NCI-H2107 (cell line): ENCODE measurements at regions not wholly inside any gene's neighbourhood (a gene's known extent, or its start where the extent isn't known, plus 50 kb on each side); places are given as distances from the start of the nearest gene placed in this dataset.
"Not testable (repeated sequence)": the region's sequence is repeated elsewhere in the genome, so short reads cannot be mapped to it uniquely, and the experiment has no call there.

Experiments used
- DNase-seq: peaks from one replicate; lab custom pipeline; 2025; lab: John Stamatoyannopoulos, UW

DNA sequence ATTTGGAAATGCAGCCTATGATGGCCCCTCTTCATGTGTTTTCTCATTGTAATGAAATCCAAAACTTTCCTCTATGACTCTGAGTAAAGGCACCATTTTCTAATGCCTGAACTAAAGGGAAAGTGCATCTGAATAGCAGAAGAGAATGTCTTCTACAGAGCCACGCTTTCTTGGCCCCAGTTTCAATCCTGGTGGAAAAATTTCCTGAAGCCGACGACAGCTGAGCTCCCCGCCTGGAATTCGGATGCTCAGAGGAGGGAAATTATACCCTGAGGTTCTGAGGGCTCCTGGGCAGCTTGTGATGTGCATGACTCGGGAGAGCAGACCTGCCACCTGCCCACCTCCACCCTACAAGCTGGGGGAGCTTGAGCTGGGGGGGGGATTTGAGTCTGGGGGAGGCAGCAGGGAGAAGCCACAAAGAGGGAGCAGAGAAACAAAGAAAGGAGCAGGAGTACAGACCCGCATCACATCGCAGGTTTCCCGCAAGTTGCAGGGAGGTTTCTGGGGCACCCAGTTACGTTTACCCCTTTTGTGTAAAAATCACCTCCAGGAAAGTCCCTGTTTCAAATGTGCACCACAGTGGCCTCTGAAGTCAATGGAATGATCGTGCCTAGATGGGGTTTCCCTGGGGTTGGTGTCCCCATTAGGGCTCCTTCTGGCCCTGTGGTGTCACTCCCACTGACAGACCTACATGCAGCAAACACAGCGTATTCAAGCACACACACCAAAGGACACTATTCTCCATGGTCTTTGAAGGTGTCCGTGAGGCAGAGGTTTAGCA is 145.6 kb upstream of the RBPJ start:
- DNase-seq, result no peak

DNA sequence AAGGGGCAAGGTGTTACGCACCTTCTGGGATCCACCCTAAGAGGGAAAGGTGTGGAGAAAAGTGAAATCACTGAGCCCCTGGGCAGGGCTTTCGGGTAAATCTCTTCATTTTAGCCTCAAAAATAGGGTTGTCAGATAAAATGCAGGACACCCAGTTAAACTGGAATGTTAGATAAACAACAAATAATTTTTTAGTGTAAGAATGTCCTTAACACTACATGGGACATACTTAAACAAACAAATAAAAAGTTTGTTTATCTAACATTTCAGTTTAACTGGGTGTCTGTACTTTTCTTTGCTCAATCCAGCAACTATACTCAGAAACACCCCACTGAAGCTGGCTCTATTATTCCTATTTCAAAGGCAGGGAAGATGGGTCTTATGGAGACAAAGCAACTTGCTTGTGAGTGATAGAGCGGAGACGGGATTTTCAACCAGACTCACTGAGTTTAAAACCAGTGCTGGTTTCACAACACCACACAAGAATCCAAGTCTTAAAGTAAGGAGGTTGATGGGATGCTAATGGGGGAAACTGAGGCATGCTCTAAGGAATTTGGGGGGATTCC is 144.8 kb upstream of the RBPJ start:
- no peak for DNase-seq

DNA sequence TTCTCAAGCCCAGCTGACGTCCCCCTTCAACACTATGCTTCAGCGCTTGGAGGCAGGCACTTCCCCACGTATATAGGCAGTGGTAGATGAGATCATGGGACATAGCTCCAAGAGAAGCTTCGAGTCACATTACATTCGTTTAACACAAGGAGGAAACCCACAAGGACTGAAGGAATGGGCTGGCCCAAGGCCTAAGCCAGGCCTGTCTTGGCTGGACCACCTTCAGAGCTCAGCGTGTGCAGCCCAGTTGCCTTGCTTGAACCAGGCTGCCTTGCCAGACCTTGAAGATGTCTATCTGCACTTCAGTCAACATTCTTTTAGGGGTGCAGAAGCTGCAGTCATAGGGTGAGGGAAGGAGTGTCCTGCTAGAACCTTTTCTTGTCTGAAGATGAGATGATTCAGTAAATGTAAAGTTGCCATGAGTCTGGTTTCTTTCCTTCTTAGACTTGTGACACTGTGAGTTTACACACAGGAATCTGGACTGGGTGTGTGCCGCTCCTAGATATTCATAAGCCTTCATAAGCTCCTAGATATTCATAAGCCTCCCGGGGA is 144.1 kb upstream of the RBPJ start:
- DNase-seq, result no peak

DNA sequence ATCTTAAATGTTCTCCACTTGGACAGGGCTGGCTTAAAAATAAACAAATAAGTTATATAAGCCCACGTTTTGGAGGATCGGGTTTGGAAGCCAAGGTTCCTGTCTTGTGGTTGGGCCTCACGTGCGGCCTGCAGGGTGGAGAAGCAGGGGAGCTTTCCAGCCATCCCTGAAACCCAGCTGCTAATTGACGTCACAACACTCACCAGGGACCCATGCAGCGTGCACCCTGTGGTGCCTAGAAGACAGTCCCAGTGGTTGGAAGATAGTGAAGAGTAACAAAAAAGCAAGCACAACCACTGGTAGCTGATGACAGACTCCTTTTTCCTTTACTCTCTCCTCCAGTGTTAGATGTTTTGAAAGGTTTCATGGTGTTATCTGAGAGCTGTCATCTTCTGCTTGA is 142.0 kb upstream of the RBPJ start:
- no peak for DNase-seq

DNA sequence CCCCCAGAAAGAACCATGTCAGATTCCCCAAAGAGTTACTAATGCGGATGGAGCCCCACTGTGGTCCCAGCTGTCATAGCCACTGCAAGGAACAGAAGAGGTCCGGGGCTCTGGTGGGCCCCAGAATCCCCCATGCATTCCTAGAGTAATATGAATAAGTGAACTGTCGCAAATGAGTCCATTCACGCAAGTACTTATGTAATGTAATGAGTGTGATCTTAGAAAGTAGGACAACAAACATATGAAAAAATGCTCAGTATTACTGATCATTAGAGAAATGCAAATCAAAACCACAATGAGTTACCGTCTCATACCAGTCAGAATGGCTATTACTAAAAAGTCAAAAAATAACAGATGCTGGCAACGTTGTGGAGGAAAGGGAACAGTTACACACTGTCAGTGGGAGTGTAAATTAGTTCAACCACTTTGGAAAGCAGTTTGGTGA is 141.5 kb upstream of the RBPJ start:
- no peak for DNase-seq

DNA sequence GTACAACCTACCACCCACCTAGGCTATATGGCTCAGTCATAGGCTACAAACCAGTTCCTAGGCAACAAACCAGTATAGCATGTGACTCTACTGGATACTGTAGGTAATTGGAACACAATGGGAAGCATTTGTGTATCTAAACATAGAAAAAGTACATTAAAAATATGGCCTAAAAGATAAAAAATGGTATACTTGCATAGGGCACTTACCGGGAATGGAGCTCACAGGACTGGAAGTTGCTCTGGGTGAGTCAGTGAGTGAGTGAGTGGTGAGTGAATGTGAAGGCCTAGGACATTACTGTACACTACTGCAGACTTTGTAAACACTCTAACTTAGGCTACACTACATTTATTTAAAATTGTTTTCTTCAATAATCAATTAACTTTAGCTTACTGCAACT is 139.2 kb upstream of the RBPJ start:
- no peak for DNase-seq

DNA sequence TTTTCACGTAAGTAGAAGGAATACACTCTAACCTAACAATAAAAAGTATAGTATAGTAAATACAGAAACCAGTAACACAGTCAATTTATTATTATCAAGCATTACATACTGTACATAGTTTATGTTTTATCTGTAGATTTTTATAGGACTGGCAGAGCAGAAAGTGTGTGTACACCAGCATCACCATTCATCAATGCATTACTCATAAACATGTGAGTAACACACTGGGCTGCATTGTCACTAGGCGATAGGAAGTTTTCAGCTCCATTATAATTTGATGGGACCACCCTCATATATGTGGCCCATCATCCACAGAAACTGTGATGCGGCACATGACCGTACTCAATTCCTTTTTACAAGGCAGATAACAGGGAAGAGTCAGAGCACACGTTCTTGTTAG is 137.8 kb upstream of the RBPJ start:
- no peak for DNase-seq

DNA sequence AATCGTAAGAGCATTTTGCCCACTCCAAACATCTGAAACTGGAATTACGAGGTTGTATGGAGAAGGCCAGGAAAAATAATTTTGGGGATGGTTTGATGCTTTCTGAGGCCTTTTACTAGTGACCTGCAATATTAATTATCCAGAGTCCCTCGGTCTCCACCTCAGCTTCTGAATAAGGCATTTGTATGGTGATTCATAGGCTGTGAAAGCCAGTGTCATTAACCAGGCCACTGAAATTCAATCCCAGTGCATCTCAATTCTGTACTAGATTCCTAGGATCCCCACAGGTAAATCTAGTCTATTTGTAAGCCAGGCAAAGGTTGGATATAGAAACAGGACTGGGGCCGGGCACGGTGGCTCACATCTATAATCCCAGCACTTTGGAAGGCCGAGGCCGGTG is 135.4 kb upstream of the RBPJ start:
- DNase-seq, result no peak

DNA sequence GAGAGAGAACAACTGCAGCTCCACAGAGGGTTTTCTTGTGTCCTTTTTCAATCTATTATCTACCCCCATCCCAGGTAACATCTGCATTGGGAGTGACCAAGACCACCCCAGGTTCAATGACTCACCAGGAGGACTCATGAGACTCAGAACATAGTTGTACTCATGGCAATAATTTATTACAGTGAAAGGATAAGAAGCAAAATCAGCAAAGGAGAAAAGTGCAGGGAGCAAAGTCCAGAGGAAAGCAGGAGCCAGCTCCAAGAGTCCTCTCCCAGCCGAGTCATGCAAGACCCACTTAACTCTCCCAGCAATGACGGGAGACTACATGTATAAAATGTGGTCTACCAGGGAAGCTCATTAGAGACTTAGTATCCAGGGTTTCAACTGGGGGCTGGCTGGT is 129.5 kb upstream of the RBPJ start:
- no peak for DNase-seq

DNA sequence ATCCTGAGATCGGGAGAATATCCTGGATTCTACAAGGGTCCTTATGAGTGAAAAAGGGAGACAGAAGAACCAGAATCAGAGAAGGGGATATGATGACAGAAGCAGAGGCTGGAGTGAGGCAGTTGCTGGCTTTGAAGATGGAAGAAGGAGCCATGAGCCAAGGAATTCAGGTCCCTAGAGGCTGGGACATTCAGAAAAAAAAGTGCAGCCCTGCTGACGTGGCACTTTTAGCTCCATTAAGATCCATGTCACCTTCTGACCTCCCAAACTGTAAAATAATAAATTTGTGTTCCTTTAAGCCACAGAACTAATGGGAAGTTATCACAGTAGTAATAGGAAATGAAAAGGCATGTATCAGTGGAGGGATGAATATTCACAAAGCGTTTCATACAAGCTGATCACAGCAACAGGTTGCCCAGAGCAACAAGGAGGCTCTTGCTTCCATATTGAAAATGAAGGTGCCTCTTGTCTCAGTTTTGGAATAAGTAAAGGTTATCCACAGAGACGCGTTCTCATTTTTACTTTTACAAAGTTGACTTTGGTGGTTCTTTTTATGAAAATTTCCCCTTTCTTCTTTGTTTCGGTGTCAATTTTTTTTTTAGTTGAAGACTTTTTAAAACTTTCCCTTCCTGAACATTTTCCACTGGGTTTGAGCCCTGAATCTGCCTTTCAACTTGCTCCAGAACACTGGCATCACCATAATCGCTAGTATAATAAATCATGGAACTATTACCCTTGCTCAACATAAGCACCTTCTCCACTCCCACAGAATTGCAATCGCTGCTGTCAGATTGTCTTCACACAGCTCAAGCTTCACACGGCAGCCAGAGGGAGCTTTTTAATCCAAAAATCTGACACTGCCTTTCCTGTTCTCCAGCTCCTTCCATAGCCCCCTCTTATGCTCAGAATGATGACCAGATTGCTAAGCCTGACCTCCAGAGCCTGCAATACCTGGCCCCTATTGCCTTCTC is 127.6 kb upstream of the RBPJ start:
- DNase-seq, result no peak

DNA sequence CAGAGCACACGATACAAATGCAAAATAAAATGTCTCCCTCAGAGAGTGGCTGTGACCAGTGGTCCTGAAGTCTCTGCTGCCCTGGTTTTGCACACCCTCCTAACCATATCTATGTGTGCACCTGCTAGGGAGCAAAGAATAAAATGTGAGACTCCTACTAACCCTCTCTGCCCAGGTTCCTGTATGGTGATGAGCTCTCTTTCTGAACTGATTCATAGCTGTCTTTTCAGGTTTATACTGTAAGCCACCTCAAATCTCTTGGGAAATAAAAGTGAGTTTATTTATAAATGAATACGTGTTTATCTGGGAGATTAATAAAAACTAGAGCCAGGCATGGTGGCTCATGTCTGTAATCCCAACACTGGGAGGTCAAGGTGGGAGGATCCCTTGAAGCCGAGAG is 126.0 kb upstream of the RBPJ start:
- no peak for DNase-seq

DNA sequence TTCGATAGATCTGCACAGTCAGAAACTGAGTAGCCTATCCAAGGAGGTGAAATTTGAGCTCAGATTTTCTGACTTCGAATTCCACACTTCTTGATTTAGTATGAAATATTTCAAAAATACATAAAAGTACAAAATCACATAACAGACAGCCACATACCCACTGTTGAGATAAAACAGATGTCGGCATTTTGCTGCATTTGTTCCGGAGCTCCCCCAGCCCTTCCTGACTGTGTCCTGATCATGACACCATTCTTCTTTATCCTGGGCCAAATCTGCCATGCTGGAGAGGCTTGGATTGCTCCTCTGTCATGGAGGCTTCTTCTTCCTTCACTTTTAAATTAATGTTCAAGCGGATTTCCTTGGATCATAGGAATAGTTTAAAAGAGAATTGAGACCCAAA is 124.2 kb upstream of the RBPJ start:
- DNase-seq, result no peak

DNA sequence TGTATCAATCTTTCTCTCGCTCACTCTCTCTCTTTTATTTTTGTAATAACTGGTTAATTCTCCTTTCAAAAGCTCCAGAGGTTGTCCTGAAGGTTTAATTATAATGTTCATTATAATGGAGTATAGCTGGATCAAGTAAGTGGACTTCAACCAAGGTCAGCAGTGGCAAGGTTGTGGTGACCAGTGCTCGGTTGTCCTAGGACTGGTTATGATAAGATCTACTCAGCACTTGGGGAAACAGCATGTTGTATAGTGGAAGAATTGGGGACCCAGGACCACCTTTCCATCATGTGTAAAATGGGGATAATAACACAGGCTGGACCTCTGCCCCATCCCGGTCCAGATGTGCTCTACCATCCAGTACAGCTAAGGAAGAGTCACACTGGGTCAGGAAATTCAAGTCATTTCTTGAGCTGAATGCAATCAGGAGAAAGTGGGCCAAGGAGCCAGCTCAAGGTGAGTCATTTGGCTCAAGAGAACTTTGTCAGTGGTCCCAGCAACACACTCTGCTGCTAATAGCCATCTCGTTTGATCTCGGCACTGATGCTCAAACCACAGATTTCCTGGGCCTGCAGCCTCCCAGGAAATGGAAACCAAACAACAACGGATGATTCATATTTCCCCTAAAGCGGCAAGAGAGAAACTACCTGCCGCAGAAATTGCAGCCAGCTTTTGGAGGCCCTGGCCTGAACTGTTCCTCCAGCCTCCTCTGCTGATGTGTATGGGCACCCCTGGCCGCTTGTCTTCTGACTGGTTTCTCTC is 123.6 kb upstream of the RBPJ start:
- DNase-seq, result no peak

DNA sequence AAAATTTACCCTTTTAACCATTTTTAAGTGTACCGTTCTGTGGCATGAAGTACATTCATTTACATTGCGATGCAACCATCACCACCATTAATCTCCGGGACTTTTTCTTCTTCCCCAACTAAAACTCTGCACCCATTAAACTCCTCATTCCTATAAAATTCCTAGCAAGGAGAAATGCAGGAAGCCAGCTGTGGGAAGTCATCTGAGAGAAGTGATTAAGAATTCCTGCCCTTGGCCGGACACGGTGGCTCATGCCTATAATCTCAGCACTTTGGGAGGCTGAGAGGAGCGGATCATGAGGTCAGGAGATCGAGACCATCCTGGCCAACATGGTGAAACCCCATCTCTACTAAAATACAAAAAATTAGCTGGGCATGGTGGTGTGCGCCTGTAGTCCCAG is 121.9 kb upstream of the RBPJ start:
- DNase-seq, result not testable (repeated sequence)

DNA sequence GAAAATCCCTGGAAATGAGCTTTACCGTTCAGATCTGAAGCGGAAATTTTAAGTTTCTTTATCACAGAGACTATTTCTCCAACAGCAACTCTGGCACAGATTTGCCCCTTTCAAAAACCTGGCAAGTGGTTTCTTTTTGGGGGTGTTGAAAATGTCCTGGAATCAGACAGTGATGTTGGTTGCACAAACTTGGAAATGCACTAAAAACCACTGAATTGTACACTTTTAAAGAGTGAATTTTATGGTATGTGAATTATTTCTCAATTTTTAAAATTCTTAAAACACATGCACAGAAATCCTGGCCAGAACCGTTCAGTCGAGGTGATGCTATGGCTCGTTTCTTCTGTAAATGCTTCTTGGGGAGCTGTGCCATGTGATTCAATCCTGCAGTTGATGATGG is 121.2 kb upstream of the RBPJ start:
- DNase-seq, result no peak

DNA sequence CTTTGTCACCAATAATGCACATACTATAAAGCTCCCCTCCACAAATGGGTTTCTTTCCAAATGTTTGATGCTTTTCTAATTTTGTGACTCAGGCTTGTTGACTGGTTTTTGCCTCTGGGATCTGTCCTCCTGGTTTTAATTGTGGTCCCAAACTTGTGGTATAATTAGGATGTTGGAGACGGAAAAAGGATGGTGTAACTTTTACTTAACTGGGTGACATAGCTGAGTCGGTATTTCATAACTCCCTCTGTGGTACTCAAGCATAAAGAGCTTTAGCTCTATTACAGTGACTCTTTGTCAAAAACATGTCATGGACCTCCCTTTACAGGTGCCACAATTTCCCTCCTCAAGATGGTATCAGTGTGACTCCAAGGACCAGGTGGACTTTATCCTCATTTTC is 119.7 kb upstream of the RBPJ start:
- DNase-seq, result no peak

DNA sequence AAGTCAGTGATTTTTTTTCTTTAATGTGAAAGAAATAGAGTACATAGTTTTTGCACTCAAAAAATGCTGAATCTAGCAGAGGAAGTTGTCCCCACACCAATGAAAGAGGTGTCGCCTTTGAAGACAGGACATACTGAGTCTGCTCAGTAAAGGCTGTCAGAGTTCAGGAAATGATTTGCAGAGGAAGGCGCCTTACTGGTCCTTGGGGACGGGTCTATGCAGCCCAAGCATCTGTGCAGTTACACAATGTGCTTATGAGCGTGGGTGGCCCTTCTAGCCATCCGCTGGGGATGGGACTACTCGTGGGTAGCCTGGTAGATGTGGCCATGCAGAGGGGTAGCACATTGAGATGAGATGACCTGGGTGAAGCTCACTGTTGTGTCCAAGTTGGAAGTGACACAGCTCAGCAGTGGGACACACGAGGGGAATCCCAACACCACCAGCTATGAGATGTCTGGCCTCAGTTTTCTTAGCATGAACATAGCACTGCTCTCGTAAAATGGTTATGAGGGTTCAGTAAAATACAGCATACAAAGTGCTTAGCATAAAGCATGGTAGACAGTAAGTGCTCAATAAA is 116.5 kb upstream of the RBPJ start:
- DNase-seq, result no peak

DNA sequence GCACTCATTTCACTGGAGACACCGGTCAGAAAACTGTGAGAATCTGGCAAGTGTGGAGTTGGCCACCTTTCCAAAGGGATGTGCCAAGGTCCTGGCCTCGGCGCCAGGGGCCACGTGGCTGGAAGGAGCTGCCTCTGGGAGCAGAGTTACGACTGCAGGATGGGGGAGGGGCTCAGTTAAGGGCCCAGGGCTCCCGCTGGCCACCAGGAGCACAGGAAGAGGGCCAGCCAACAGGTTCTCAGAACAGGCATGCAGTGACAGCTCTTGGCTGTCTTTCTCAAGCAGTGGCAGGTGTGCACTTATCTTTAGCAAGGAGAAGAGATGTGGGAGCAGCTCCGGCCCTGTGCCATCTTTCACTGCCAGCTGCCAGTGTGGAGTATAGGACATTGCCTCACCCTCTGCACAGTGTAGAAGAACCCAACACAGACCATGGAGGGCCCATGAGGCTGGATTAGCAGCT is 115.9 kb upstream of the RBPJ start:
- no peak for DNase-seq

DNA sequence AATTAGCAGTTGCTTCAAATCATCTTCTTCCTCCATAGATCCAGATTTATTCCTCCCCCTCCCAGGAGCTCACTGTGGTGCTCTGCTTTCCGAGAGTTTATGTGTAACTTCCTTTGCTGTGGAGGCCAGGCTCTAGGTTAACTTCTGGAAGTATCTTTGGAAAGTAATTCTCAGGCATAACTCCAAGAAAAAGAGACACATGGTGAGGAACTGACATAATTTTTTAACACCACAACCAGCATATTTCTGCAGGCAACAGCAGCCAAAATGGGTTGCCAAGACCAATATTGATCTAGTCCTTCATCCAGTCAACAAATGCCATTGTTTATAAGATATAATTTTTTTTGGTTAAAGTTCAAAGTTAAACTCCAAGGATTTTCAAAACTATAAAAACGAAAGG is 114.5 kb upstream of the RBPJ start:
- DNase-seq, result no peak

DNA sequence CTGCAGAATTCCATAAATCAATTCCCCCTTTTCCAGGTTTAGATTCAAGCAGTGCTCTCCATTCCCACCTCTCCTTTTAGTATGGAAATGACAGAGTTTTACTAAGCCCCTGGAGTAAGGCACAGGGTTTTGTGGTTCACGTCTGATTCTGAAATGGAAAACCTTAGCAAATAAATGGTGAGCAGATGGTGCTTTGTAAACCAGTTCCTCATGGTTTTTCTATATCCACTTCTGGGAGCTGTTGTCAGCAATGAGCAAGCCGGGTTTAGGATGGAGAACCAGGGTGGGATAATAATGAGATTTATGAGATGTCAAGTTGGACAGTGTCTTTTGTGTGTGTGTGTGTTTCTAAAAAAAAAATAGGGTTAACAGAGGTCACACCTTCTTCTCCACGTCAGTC is 113.8 kb upstream of the RBPJ start:
- DNase-seq, result no peak

DNA sequence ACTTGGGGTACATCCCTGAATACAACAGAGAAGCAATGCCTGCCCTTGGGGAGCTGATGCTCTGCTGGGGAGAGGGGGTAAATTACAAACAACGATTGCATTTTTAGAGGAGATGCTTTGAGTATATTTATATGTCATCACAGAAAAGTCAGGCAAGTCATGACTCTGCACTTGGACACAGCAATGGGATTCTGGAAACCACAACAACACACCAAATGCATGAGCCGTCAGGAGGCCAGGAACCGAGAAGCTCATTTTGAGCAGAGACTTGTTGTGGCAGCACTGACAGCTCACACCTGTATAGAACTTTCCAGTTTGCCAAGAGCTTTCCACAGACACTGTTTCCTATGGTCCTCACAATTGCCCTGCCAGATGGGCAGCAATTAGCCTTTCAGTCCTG is 113.2 kb upstream of the RBPJ start:
- DNase-seq, result no peak
